ENCODE measurements at regions not wholly inside any gene's neighbourhood (a gene's known extent, or its start where the extent isn't known, plus 50 kb on each side); places are given as distances from the start of the nearest gene placed in this dataset.

- ATAC-seq = no peak
- intact Hi-C loops (cut with DNase I) = no loop called here
- no peak overlapping the region for H3K4me3 ChIP-seq
- TF ChIP-seq POLR2A (IDR thresholded peaks at IDR 0.05) = no peak
- TF ChIP-seq CTCF (IDR thresholded peaks at IDR 0.05) = no peak
- H3K27ac ChIP-seq = no peak overlapping the region
- WGBS (ENCODE audit: insufficient coverage, low coverage, low lambda C conversion rate, missing lambda C conversion rate) = 40% methylated on average over 4 of the region's 4 CpGs
- H3K4me1 ChIP-seq = no peaks in the 10 kb centered on the region
- no peaks in the 10 kb centered on the region for H3K36me3 ChIP-seq
- no peaks in the 10 kb centered on the region for H3K9me3 ChIP-seq
- DNase-seq = no peak
- no peaks in the 10 kb centered on the region for H3K27me3 ChIP-seq
These were observed 443.8 kb downstream of the CMPK2 start for GRCh38 chr2:6421888-6422287.

- no peaks in the 10 kb centered on the region for H3K4me1 ChIP-seq
- no peak overlapping the region for H3K4me3 ChIP-seq
- H3K9me3 ChIP-seq = no peaks in the 10 kb centered on the region
- no peaks in the 10 kb centered on the region for H3K36me3 ChIP-seq
- intact Hi-C loops (cut with DNase I) = no loop called here
- ATAC-seq = no peak
- H3K27me3 ChIP-seq = no peaks in the 10 kb centered on the region
- 53% methylated on average over 1 of the region's 1 CpG for WGBS (ENCODE audit: insufficient coverage, low coverage, low lambda C conversion rate, missing lambda C conversion rate)
- TF ChIP-seq CTCF (IDR thresholded peaks at IDR 0.05) (no peak), POLR2A (IDR thresholded peaks at IDR 0.05) (no peak)
- no peak for DNase-seq
- H3K27ac ChIP-seq = no peak overlapping the region
These were observed 442.6 kb downstream of the CMPK2 start for GRCh38 chr2:6423157-6423556.

- ATAC-seq (no peak), DNase-seq (no peak)
- no peak for TF ChIP-seq CTCF (IDR thresholded peaks at IDR 0.05)
- no peak for TF ChIP-seq POLR2A (IDR thresholded peaks at IDR 0.05)
- Histone ChIP-seq H3K36me3 (no peaks in the 10 kb centered on the region), H3K9me3 (no peaks in the 10 kb centered on the region), H3K4me3 (no peak overlapping the region), H3K27me3 (no peaks in the 10 kb centered on the region), H3K27ac (no peak overlapping the region), H3K4me1 (no peaks in the 10 kb centered on the region)
- 30% methylated on average over 6 of the region's 6 CpGs for WGBS (ENCODE audit: insufficient coverage, low coverage, low lambda C conversion rate, missing lambda C conversion rate)
- intact Hi-C loops (cut with DNase I) = no loop called here
These were observed 441.8 kb downstream of the CMPK2 start for GRCh38 chr2:6423944-6424343.

GRCh38 chr2:6425032-6425431 is 440.7 kb downstream of the CMPK2 start:
- Histone ChIP-seq H3K4me3 (no peak overlapping the region), H3K27me3 (no peaks in the 10 kb centered on the region), H3K27ac (no peak overlapping the region), H3K4me1 (no peaks in the 10 kb centered on the region), H3K36me3 (no peaks in the 10 kb centered on the region), H3K9me3 (no peaks in the 10 kb centered on the region)
- ATAC-seq = no peak
- intact Hi-C loops (cut with DNase I) = no loop called here
- no peak for DNase-seq
- 71% methylated on average over 3 of the region's 3 CpGs for WGBS (ENCODE audit: insufficient coverage, low coverage, low lambda C conversion rate, missing lambda C conversion rate)
- TF ChIP-seq POLR2A (IDR thresholded peaks at IDR 0.05) (no peak), CTCF (IDR thresholded peaks at IDR 0.05) (no peak)

Data from right lobe of liver (tissue), 6 donors.